ENCODE measurements at regions not wholly inside any gene's neighbourhood (a gene's known extent, or its start where the extent isn't known, plus 50 kb on each side); places are given as distances from the start of the nearest gene placed in this dataset.

DNA sequence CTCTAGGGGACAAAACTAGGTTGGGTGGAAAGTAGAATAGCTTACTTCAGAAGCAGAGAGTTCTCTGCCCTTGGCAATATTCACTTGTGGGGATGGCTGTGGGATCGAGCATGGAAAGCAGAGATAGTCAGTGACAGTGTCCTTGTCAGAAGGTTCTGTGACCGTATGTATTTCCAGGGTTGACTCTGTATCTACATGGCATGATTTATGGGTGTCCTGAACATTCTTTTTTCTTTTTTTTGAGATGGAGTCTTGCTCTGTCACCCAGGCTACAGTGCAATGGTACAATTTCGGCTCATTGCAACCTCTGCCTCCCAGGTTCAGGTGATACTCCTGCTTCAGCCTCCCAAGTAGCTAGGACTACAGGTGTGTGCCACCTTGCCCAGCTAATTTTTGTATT lies 77.4 kb upstream of the LHFPL2 start:
- TF ChIP-seq, protein P1, sequence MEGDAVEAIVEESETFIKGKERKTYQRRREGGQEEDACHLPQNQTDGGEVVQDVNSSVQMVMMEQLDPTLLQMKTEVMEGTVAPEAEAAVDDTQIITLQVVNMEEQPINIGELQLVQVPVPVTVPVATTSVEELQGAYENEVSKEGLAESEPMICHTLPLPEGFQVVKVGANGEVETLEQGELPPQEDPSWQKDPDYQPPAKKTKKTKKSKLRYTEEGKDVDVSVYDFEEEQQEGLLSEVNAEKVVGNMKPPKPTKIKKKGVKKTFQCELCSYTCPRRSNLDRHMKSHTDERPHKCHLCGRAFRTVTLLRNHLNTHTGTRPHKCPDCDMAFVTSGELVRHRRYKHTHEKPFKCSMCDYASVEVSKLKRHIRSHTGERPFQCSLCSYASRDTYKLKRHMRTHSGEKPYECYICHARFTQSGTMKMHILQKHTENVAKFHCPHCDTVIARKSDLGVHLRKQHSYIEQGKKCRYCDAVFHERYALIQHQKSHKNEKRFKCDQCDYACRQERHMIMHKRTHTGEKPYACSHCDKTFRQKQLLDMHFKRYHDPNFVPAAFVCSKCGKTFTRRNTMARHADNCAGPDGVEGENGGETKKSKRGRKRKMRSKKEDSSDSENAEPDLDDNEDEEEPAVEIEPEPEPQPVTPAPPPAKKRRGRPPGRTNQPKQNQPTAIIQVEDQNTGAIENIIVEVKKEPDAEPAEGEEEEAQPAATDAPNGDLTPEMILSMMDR (IDR thresholded peaks at IDR 0.05) = no peak
- TF ChIP-seq POLR2A (IDR thresholded peaks at IDR 0.05) = no peak

All from thyroid gland (tissue), 4 donors.